ENCODE measurements at regions not wholly inside any gene's neighbourhood (a gene's known extent, or its start where the extent isn't known, plus 50 kb on each side); places are given as distances from the start of the nearest gene placed in this dataset.
A peak's percentile ranks its signal among the peaks of the same experiment; 100 is the strongest.

- no peak for DNase-seq (ENCODE audit: low spot score)
Measured at GRCh38 chr3:117954131-117954530, 1080.5 kb downstream of the IGSF11 start.

GRCh38 chr3:117955196-117955595 lies 1079.5 kb downstream of the IGSF11 start:
- DNase-seq (ENCODE audit: low spot score) = no peak

GRCh38 chr3:117958027-117958426 lies 1076.6 kb downstream of the IGSF11 start:
- DNase-seq (ENCODE audit: low spot score) = no peak

GRCh38 chr3:117962750-117963149 lies 1071.9 kb downstream of the IGSF11 start:
- DNase-seq (ENCODE audit: low spot score) = no peak

- no peak for DNase-seq (ENCODE audit: low spot score)
Measured at GRCh38 chr3:117963858-117964257, 1070.8 kb downstream of the IGSF11 start.

GRCh38 chr3:117964814-117965213 lies 1069.8 kb downstream of the IGSF11 start:
- no peak for DNase-seq (ENCODE audit: low spot score)

- no peak for DNase-seq (ENCODE audit: low spot score)
Measured at GRCh38 chr3:117977504-117978228, 1057.0 kb downstream of the IGSF11 start.

- no peak for DNase-seq (ENCODE audit: low spot score)
Measured at GRCh38 chr3:117979466-117979865, 1055.2 kb downstream of the IGSF11 start.

GRCh38 chr3:117987256-117987655 lies 1047.4 kb downstream of the IGSF11 start:
- no peak for DNase-seq (ENCODE audit: low spot score)

GRCh38 chr3:117989982-117990381 lies 1044.7 kb downstream of the IGSF11 start:
- DNase-seq (ENCODE audit: low spot score) = no peak

- no peak for DNase-seq (ENCODE audit: low spot score)
Measured at GRCh38 chr3:117990627-117991026, 1044.0 kb downstream of the IGSF11 start.

- no peak for DNase-seq (ENCODE audit: low spot score)
Measured at GRCh38 chr3:117995842-117996437, 1038.7 kb downstream of the IGSF11 start.

- peak; percentile 89 for DNase-seq (ENCODE audit: low spot score)
Measured at GRCh38 chr3:117997201-117998049, 1037.2 kb downstream of the IGSF11 start.

GRCh38 chr3:117998071-117998470 lies 1036.6 kb downstream of the IGSF11 start:
- DNase-seq (ENCODE audit: low spot score) = no peak

- no peak for DNase-seq (ENCODE audit: low spot score)
Measured at GRCh38 chr3:118000219-118000618, 1034.4 kb downstream of the IGSF11 start.

- DNase-seq (ENCODE audit: low spot score) = no peak
Measured at GRCh38 chr3:118001380-118001779, 1033.3 kb downstream of the IGSF11 start.

- DNase-seq (ENCODE audit: low spot score) = no peak
Measured at GRCh38 chr3:118011910-118012309, 1022.7 kb downstream of the IGSF11 start.

- DNase-seq (ENCODE audit: low spot score) = no peak
Measured at GRCh38 chr3:118029049-118029448, 1005.6 kb downstream of the IGSF11 start.

GRCh38 chr3:118036215-118036614 lies 998.4 kb downstream of the IGSF11 start:
- DNase-seq (ENCODE audit: low spot score) = no peak

- no peak for DNase-seq (ENCODE audit: low spot score)
Measured at GRCh38 chr3:118055381-118055780, 979.3 kb downstream of the IGSF11 start.

- no peak for DNase-seq (ENCODE audit: low spot score)
Measured at GRCh38 chr3:118057086-118057485, 977.6 kb downstream of the IGSF11 start.

GRCh38 chr3:118059096-118059495 lies 975.5 kb downstream of the IGSF11 start:
- no peak for DNase-seq (ENCODE audit: low spot score)

GRCh38 chr3:118067439-118067838 lies 967.2 kb downstream of the IGSF11 start:
- DNase-seq (ENCODE audit: low spot score) = no peak

Data from ecto neural progenitor cell (in vitro differentiated cells).